ENCODE measurements at regions not wholly inside any gene's neighbourhood (a gene's known extent, or its start where the extent isn't known, plus 50 kb on each side); places are given as distances from the start of the nearest gene placed in this dataset.

DNA sequence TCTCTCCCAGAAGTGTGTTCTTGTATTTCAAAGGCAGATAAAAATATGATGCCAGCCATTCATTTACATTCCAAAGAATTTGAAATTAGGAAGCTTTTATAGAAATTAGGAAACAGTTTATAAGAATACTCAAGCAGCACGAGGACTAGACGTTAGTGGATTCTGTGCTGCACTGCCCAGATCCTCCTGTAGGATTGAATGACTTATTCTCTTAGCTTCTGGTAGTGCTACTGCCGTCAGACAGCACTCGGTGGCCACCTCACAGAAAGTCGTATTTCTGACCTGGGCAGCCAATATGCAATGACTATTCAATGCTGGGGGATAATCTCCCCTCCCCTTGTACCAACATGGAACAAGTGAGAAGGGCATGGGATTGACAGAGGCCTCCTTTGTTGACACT is 326.4 kb downstream of the RPL10L start:
- no peak for TF ChIP-seq POLR2A (IDR thresholded peaks at IDR 0.05)
- TF ChIP-seq, protein P1, sequence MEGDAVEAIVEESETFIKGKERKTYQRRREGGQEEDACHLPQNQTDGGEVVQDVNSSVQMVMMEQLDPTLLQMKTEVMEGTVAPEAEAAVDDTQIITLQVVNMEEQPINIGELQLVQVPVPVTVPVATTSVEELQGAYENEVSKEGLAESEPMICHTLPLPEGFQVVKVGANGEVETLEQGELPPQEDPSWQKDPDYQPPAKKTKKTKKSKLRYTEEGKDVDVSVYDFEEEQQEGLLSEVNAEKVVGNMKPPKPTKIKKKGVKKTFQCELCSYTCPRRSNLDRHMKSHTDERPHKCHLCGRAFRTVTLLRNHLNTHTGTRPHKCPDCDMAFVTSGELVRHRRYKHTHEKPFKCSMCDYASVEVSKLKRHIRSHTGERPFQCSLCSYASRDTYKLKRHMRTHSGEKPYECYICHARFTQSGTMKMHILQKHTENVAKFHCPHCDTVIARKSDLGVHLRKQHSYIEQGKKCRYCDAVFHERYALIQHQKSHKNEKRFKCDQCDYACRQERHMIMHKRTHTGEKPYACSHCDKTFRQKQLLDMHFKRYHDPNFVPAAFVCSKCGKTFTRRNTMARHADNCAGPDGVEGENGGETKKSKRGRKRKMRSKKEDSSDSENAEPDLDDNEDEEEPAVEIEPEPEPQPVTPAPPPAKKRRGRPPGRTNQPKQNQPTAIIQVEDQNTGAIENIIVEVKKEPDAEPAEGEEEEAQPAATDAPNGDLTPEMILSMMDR (IDR thresholded peaks at IDR 0.05), result no peak
